Activated CD4-positive, CD25-positive, alpha-beta regulatory T cell treated with anti-CD3 and anti-CD28 coated beads, Interleukin-2, amount 50 U/mL, for 72 hours (primary cell): ENCODE measurements at regions not wholly inside any gene's neighbourhood (a gene's known extent, or its start where the extent isn't known, plus 50 kb on each side); places are given as distances from the start of the nearest gene placed in this dataset.
"Not testable (repeated sequence)": the region's sequence is repeated elsewhere in the genome, so short reads cannot be mapped to it uniquely, and the experiment has no call there.

ENCODE experiments used
- DNase-seq: peaks from one replicate; pipeline ENCODE4 v3.0.0; 2021

DNA sequence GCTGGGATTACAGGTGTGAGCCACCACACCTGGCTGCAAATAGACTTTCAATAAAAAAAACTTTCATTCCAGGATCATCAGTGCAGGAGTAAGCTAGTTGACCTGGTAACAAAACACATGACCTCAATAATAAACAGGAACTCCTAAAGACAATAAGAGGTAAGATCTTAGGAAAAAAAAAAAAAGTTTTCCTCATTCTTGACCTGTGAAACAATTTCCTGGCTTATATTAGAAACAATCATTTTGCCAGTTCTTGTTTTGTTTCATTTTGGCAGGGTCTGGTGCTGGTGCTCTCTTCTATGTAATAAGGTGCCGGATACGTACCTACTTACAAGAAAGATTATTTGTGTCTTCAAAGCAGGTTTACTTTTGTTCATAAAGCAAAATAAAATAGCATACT is 90.6 kb upstream of the AMN1 start:
- DNase-seq = no peak

DNA sequence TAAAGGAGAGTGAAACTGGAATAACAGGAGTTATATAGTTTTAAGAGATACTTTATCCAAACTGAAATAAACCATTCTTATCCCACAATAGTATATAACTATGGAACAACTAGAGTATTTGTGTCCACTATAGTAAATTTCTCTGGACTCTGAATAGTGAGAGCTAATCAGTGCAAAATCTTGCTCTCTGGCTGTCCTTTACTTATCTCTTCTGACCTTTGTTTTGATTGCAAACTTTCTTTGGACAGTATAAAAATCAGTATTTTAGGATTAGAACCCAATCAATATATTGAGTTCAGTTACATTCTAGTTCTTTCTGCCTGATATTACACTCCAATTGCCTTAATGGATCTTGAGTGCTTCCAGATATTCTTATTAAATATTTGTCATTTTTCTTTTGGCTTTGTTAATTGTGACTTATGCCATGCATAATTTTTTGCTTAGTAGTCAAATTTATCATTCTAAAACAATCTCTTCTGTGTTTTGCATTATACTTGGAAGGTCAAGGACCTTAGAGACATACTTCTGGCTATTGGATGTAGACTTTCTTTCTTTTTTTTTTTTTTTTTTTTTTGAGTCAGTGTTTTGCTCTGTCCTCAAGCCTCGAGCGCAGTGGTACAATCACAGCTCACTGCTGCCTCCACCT is 89.9 kb upstream of the AMN1 start:
- no peak for DNase-seq

DNA sequence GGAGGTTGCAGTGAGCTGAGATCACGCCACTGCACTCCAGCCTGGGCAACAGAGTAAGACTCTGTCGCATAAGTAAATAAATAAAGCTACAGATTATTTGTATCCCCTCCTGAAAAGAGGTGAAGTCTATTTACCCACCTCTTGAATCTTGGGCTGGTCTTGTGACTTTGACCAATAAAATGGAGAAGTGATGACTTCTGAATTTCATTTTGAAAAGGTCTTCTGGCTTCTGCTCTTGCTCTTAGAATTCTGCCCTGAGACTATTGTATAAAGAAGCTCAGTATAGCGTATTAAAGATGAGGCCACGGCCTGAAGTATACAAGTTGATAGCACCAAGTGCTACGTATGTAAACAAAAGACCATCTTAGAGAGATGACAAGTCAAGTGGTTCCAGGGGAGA is 88.3 kb upstream of the AMN1 start:
- no peak for DNase-seq

DNA sequence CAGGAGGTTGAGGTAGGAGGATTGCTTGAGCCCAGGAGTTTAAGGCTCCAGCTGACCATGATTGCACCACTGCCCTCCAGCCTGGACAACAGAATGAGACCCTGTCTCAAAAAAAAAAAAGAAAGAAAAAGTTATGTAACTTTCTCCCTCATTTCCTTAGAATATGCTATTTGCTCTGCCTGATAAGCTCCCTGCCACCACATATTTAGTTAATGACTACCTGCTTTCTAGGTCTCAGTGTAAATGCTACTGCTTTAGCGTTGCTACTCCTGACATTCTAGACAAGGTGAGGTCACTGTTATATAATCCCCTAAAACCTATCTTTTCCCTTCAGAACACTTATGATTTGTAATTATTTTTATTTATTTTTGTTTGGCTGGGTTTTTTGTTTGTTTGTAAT is 86.3 kb upstream of the AMN1 start:
- no peak for DNase-seq

DNA sequence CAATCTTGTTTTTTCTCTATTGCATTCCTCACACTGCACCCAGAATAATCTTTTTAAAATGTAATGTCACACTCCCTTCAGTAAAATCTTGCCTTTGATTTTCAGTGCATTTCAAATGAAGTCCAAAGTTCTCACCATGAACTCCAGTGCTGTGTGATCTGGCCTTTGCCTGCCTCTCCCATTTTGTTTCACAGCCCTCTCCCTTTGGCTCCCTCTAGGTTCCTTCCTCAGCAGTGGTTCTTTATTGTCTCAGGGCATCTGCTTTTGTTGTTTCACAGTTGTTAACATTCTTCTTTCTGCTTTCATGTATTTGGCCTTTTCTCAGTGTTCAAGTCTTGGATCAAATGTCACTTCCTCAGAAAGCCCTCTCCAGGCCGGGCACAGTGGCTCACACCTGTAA is 84.5 kb upstream of the AMN1 start:
- no peak for DNase-seq

DNA sequence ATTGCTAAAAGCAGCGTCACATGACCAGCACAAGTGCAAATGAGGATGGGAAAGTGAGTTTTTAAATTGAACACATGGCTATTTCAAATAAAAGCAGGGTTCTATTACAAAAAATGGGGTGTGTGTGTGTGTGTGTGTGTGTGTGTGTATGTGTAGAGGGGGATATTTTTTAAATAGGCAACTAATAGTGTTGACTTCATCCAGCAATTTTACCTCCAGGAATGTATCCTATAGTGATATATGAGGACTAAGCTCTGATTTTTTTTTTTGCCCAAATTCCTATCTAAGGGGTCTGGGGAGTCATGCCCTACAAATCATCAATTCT is 78.9 kb upstream of the AMN1 start:
- no peak for DNase-seq

DNA sequence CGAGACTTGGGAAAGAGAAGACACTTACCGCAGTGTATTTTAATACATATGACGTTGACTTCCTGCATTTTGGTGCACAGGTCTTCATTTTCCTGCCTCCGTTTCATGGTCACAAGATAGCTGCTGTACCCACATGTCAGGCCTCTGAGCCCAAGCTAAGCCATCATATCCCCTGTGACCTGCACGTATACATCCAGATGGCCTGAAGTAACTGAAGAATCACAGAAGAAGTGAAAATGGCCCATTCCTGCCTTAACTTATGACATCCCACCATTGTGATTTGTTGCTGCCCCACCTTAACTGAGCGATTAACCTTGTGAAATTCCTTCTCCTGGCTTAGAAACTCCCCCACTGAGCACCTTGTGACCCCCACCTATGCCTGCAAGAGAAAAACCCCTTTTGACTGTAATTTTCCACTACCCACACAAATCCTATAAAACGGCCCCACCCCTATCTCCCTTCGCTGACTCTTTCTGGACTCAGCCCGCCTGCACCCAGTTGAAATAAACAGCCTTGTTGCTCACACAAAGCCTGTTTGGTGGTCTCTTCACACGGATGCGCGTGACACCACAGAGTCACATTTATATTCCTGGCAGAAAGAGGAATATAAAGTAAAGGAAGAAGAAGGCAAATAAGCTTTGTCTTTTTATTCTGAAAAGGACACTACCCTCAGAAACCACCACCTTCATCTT is 78.4 kb upstream of the AMN1 start:
- not testable (repeated sequence) for DNase-seq

DNA sequence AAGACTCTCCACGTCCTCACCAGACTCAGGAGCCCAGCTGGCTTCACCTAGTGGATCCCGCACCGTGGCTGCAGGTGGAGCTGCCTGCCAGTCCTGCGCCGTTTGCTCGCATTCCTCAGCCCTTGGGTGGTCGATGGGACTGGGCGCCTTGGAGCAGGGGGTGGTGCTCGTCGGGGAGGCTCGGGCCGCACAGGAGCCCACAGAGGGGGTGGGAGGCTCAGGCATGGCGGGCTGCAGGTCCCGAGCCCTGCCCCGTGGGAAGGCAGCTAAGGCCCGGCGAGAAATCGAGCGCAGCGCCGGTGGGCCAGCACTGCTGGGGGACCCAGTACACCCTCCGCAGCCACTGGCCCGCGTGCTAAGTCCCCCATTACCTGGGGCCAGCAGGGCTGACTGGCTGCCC is 76.9 kb upstream of the AMN1 start:
- DNase-seq = not testable (repeated sequence)

DNA sequence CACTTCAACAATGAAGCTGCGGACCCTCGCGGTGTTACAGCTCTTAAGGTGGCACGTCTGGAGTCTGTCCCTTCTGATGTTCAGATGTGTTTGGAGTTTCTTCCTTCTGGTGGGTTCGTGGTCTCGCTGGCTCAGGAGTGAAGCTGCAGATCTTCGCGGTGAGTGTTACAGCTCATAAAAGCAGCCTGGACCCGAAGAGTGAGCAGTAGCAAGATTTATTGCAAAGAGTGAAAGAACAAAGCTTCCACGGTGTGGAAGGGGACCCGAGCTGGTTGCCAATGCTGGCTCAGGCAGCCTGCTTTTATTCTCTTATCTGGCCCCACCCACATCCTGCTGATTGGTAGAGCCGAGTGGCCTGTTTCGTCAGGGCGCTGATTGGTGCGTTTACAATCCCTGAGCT is 75.9 kb upstream of the AMN1 start:
- not testable (repeated sequence) for DNase-seq

DNA sequence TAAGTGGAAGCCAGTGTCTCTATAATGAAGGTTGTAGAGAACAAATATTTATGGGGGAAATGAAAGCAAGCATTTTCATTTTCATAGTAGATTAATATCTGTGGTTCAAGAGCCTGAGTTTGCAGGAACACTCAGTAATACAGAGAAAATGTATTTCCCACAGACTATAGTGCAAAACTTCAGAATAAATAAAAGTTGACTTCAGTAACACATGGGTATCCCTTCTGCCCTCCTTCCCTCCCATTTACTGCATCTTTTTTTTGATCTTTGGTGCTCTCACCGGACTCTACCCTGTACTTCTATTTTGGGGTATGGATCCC is 75.3 kb upstream of the AMN1 start:
- no peak for DNase-seq

DNA sequence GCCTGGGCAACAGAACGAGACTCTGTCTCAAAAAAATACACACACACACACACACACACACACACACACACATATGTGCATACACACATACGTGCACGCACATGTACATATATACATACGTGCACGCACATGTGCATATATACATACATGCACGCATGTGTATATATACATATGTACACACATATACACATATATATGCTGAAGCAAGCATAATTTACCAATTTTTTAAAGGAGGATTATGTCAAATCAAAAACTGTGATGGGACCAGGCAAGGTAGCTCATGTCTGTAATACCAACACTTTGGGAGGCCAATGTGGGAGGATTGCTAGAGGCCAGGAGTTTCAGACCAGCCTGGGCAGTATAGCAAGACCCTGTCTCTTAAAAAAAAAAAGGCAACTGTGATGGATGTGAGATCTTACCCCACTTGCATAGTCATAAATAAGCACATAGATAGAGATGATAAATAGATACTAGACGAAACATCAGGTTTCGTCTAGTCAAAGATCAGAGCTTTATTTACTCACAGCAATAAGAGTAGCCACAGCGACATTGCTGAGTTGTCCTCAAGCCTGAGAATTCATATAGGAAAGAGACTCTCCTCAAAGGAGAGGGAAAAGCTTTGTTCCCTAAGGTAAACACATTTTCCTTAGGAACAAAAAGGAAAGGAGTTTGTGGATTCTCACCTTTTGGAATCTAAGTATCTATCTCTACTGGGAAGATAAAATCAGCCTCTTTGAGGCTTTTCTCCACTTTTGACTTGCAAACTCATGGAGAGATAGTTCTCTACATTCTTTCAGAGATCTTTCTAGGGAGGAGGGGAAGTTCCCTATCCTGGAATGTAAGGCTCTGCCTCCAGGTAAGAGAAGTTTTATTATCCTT is 74.7 kb upstream of the AMN1 start:
- no peak for DNase-seq

DNA sequence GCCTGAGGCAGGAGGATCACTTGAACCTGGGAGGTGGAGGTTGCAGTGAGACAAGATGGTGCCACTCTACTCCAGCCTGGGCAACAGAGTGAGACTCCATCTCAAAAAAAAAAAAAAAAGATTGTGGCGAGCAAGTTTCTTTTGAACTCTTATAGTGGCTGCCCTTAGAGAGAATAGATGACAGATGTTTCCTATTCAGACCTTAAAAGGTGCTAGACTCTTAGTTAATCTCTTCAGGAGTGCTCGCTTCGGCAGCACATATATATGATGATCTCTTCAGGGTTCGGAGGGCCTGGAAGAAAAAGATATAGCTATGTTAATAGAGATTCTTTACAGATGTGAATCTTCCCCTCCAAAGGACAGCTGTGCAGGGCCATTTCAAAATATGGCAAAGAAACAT is 73.1 kb upstream of the AMN1 start:
- no peak for DNase-seq

DNA sequence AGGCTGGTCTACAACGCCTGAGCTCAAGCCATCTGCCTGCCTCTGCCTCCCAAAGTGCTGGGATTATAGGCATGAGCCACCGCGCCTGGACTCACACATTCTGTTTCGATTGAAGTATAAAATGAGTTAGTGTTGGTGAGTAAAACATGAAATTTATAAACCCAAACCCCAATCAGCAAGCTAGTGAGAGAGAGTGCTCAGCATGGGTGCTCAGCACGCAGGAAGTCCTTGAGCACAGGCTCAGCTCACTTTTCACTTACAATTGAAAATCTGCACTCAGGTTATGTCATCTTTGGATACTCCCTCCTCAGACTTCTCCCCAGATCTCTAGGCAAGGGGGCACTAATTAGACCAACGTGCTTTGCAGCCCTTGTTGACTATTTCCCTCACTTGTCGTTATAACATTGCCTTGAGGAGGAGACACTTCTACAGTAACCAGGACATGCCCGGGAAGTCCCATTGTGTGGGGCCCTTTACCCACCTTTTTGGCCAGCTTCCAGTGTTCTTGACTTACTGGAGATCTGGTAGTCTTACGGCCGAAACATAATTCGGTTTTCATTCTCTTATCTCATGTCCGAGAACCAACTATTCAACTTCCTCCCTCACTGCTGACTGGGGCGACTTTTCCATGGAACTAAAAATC is 68.5 kb upstream of the AMN1 start:
- DNase-seq = no peak

DNA sequence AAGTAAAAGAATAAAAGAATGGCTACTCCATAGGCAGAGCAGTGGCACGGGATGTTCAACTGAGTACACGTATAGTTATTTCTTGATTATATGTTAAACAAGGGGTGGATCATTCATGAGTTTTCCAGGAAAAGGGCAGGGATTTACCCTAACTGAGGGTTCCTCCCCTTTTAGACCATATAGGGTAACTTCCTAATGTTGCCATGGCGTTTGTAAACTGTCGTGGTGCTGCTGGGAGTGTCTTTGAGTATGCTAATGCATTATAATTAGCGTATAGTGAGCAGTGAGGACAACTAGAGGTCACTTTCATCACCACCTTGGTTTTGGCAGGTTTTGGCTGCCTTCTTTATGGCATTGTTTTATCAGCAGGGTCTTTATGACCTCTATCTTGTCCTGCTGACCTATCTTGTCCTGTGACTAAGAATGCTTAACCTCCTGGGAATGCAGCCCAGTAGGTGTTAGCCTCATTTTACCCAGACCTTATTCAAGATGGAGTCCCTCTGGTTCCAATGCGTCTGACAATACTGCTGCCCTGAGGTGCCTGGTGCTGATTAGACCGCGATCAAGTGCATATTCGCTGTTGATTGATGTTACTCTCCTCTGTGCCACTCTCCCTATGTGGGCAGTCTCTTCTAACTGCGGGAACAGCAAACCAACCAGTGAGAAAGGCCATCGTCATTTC is 67.6 kb upstream of the AMN1 start:
- no peak for DNase-seq

DNA sequence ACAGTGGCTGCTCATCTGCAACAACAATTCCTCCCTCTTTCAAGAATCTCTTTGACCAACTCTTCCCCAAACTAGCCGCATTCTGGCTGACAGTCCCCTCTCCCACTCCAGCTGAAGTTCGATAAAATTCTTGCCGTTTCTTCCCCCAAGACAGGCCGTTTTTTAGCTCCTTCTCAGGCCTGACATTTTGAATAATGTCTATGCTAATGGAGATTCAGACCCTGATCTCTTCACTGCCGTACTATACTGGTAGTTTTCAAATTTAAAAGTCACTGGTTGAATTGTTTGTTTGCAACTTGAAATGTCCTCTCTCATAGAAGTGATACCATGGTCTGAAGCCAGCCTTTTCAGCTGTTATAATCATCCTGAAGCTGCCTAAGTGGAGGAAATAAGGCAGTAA is 65.9 kb upstream of the AMN1 start:
- DNase-seq = no peak

DNA sequence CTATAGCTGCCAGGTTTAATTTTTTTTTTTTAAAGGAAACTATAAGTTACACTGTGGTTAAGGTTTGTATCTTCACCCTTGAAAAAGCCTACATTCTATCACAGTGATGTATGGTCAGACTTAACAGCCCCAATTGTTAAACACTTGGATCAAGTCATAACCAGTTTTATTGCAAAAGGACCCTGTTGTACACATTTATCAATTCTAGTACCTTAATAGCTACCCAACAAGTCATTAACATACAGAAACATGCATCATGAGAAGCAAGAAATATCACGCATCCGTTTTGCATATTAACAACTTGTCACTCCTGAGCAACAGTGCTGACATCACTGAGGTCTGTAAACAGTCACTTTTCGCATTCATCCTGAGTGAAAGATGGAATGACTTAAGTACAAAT is 62.4 kb upstream of the AMN1 start:
- DNase-seq = not testable (repeated sequence)

DNA sequence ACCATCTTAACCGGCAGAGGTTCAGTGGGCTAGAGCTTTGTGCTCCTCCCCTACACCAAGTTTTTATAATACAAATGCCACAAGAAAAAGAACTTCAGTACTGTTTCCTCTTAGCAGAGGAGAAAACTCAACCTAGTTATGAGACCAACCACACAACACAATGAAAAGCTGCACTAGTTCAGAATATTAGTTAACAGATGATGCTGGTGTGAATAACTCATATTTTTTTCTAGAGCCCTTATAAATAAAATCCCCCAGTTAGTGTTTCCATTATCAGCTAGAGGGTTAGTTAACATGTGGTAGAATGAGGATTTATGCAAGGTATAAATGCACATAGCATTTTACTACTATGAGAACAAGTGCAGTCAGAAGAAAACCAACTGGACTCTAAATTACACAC is 61.9 kb upstream of the AMN1 start:
- no peak for DNase-seq

DNA sequence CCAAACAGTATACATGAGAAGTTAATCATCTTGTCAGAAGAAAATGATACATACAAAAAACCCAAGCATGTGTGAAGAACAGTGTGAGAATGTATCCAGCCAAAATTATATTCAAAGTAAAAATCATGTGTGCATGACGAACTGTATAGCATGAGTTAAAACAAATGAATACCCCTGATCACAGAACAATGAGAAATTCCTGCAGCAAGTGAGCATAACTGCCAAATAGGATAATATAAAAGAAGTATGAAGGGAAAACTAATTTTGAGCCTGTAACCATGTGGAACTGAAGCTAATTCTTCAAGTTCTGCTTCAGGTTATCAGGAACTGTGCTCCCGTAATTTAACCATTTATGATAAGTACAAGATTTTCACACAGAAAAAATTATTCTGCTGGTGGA is 56.5 kb upstream of the AMN1 start:
- no peak for DNase-seq

DNA sequence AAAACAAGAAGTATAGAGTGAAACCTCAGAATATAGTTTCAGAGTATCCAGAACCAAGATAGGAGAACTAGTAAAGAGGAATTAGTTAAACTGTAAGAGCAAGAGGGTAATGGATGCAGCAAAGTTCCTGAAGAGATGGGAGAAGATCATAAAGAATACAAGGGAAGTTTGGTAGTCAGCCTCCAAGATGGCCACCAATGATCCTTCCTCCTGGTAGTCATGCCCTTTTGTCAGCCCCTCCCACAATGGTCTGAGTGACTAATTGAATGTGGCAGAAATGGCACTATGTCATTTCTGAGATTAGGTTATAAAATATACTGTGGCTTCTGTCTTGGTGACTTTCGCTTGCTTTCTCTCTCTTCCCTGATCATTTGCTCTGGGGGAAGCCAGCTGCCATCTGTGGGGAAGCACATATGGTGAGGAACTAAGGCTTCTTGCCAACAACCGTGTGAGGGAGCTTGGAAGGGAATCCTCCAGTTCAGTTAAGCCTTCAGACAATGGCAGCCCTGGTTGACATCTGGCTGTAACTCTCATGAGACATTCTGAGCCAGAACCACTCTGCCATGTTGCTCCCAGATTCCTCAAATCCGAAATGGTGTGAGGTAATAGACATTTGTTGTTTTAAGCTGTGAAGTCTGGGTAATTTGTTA is 55.3 kb upstream of the AMN1 start:
- no peak for DNase-seq

DNA sequence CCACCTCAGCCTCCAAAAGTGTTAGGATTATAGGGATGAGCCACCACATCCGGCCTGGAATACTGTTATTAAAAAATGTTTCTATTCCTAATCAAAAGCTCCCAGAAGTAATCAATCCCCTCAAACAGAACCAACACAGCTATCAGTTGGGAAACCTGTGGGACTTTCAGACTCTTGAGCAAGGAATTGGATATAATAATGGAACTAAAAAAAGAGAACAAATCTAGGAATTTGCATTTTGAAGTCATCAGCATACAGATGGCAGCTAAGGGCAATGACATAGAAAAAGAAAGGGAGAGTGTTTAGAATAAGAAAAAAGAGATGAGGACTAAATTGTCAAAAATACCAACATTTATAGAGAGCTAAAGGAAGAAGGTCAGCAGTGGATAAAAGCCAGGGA is 54.7 kb upstream of the AMN1 start:
- DNase-seq = no peak

DNA sequence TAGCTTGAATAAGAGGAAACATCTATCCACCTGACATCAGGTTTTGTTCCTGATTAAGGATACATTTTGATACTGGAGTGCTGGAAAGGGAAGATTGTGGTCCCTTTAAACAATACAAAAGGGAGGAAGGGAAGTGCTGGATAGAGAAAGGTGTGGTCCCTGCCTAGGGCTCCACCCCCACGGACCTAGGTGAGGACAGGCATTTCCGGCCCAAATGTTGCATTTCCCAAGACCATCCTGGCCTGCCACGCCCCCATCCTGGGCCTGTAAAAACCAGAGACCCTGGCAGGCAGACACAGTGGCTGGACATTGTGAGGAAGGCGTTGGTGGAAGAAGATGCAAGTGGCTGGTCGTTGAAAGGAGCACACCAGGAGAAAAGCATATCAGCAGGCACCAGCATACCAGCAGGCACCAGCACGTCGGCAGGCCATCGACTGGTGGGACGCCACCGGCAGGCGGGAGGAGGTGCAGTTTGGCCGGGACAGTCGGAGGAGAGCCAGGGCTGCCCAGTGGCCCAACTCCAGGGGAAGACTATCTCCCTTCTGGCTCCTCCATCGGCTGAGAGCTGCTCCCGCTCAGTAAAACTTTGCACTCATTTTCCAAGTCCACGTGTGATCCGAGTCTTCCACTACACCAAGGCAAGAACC is 53.2 kb upstream of the AMN1 start:
- DNase-seq = no peak

DNA sequence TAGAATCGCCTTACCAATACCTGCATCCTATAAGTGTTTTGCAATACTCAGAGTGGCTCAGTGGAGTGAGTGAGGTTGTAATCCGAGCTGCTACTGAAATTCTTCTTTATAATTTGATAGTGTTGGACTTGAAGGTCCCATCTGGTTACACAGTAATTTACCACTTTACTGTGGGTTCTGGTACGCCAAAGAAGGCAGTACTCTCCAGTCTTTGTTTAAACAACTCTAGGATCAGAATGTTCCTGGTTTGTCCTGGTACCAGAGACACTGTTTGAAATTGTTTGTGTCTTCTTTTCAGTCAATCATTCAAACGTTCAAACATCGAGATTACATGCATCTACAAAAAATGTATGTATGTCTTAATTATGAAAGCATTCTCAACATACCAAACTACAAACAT is 51.3 kb upstream of the AMN1 start:
- DNase-seq = no peak
